Activated CD4-positive, alpha-beta T cell treated with anti-CD3 and anti-CD28 coated beads for 24 hours (primary cell): ENCODE measurements at regions not wholly inside any gene's neighbourhood (a gene's known extent, or its start where the extent isn't known, plus 50 kb on each side); places are given as distances from the start of the nearest gene placed in this dataset.

Experiments
- DNase-seq, 2 donors: peaks; one replicate each; pipeline ENCODE4 v3.0.0-alpha.2; 2020; ENCODE audit warnings: low read depth in 2 of 2

GRCh38 chr13:29664591-29664990 lies 69.1 kb upstream of the SLC7A1 start:
- DNase-seq, result no peak

- DNase-seq, result no peak
These were observed 59.5 kb upstream of the SLC7A1 start for GRCh38 chr13:29654843-29655547.

GRCh38 chr13:29654384-29654783 lies 58.9 kb upstream of the SLC7A1 start:
- no peak for DNase-seq

GRCh38 chr13:29648760-29649159 lies 53.3 kb upstream of the SLC7A1 start:
- no peak for DNase-seq
